K562 (cell line): ENCODE measurements at regions not wholly inside any gene's neighbourhood (a gene's known extent, or its start where the extent isn't known, plus 50 kb on each side); places are given as distances from the start of the nearest gene placed in this dataset.

Source experiments
- ATAC-seq: fragments of 200-7000 bp; cut with Tn5 transposase; 3 replicates; pipeline ENCODE4 v1.9.1; 2020; ENCODE audit warnings: moderate library complexity
- BruUV-seq: library from RNA; stranded (reverse); fragments of 400-500 nt; replicated peaks from 2 replicates; lab custom pipeline; 2021; lab: Mats Ljungman, UMichigan
- CTCF ChIA-PET: fragments of 300-600 bp; formaldehyde crosslinking; extraction: SDS; loops from one replicate; lab custom pipeline; 2021; ENCODE audit warnings: low intra/inter-chr PET ratio; lab: Yijun Ruan, JAX
- POLR2A ChIA-PET: fragments of 300-600, 350-650 bp; sonication (Branson Sonifier 250); formaldehyde crosslinking; extraction: SDS; loops from one replicate; lab custom pipeline; 2021; ENCODE audit warnings: antibody characterized with exemption, inconsistent platforms; lab: Yijun Ruan, JAX
- DNase-seq, 4 experiments: peaks; one replicate each; pipeline versions ENCODE4 v3.0.0 to v3.0.0-alpha.2; 2011 to 2018; ENCODE audit warnings: low spot score in 3 of 4, mixed read lengths in 3 of 4; ENCODE audit errors: extremely low read depth in 1 of 4
- FAIRE-seq: peaks from 2 replicates; lab custom pipeline; 2011; peaks lifted over from hg19 to GRCh38; lab: Jason Lieb, UNC
- H2AFZ ChIP-seq: 2 replicates; pipeline ENCODE4 v1.6.0; 2011; ENCODE audit warnings: low read depth, low read length, control low read depth, inconsistent platforms
- H3K27ac ChIP-seq: fragments of 200-600 bp; 3 replicates; pipeline ENCODE4 v1.8.0; 2011; ENCODE audit warnings: low read depth, mild to moderate bottlenecking, control low read depth, inconsistent platforms, low read length, moderate library complexity, mixed read lengths; ENCODE audit errors: extremely low read depth
- H3K27me3 ChIP-seq, 2 experiments: fragments of 300-600 bp in 1 of 2; 2 replicates in 1 of 2; 3 replicates in 1 of 2; pipeline versions ENCODE4 v1.6.0 to v1.8.0; 2011; ENCODE audit warnings: inconsistent platforms in 2 of 2, low read length in 2 of 2, mild to moderate bottlenecking in 1 of 2, mixed read lengths in 1 of 2, moderate library complexity in 1 of 2; ENCODE audit not compliant: control insufficient read depth in 2 of 2, insufficient read depth in 2 of 2
- H3K36me3 ChIP-seq: fragments of 300-600 bp; 3 replicates; pipeline ENCODE4 v1.8.0; 2011; ENCODE audit warnings: mild to moderate bottlenecking, low read length, inconsistent platforms; ENCODE audit not compliant: control insufficient read depth, insufficient read depth
- H3K4me1 ChIP-seq, 2 experiments: fragments of 200-600 bp in 1 of 2; replicated peaks in 1 of 2; 2 replicates in 1 of 2; 3 replicates in 1 of 2; pipeline versions ENCODE4 v1.5.1 to v1.8.0; 2011; ENCODE audit warnings: inconsistent platforms in 2 of 2, low read length in 2 of 2, mild to moderate bottlenecking in 1 of 2, mixed read lengths in 1 of 2, moderate library complexity in 1 of 2; ENCODE audit not compliant: control insufficient read depth in 2 of 2, insufficient read depth in 2 of 2
- H3K4me2 ChIP-seq: 2 replicates; pipeline ENCODE4 v1.6.1; 2011; ENCODE audit warnings: low read length, control low read depth, inconsistent platforms, mixed read lengths; ENCODE audit not compliant: insufficient read depth
- H3K4me3 ChIP-seq: fragments of 200-600 bp; sonication (generic), shearing (Covaris generic); 2 replicates; pipeline ENCODE4 v1.5.1; 2016; ENCODE audit warnings: control low read depth, inconsistent platforms
- H3K79me2 ChIP-seq: fragments of 200-600 bp; 3 replicates; pipeline ENCODE4 v1.8.0; 2011; ENCODE audit warnings: low read length, inconsistent platforms; ENCODE audit not compliant: control insufficient read depth, insufficient read depth
- H3K9ac ChIP-seq, 2 experiments: 2 replicates each; pipeline versions ENCODE4 v1.6.0 to v1.6.1; 2011; ENCODE audit warnings: low read depth in 2 of 2, low read length in 2 of 2, control low read depth in 1 of 2, inconsistent platforms in 1 of 2, mild to moderate bottlenecking in 1 of 2, mixed read lengths in 1 of 2; ENCODE audit not compliant: insufficient read depth in 1 of 2
- H3K9me1 ChIP-seq: one replicate; pipeline ENCODE4 v1.6.0; 2011; ENCODE audit warnings: inconsistent platforms, mild to moderate bottlenecking, low read length, moderate library complexity; ENCODE audit not compliant: control insufficient read depth, insufficient read depth
- H3K9me3 ChIP-seq: replicated peaks from 2 replicates; pipeline ENCODE4 v1.5.1; 2011; ENCODE audit warnings: low read depth, low read length, inconsistent platforms; ENCODE audit not compliant: control insufficient read depth, insufficient read depth
- H4K20me1 ChIP-seq: replicated peaks from 2 replicates; pipeline ENCODE4 v1.6.1; 2011; ENCODE audit warnings: low read length, inconsistent platforms, mixed read lengths; ENCODE audit not compliant: control insufficient read depth, insufficient read depth
- KLF13 ChIP-seq: fragments of 450-650 bp; IDR thresholded peaks from 2 replicates; pipeline ENCODE4 v1.6.1; 2016; ENCODE audit warnings: missing genetic modification characterization, low read depth, mild to moderate bottlenecking, missing compliant biosample characterization, moderate library complexity, borderline replicate concordance
- RBM25 ChIP-seq: fragments of 200-400 bp; formaldehyde crosslinking; IDR thresholded peaks from 2 replicates; pipeline ENCODE4 v1.6.1; 2018; ENCODE audit warnings: low read length, low read depth, moderate library complexity; ENCODE audit not compliant: severe bottlenecking
- ZNF232 ChIP-seq: sonication (generic); formaldehyde crosslinking; IDR thresholded peaks from 2 replicates; pipeline ENCODE4 v1.8.0; 2022; ENCODE audit warnings: mild to moderate bottlenecking, missing genetic modification reagents
- ZNF239 ChIP-seq: fragments of 250-450 bp; sonication (Bioruptor Pico); IDR thresholded peaks from 2 replicates; pipeline ENCODE4 v1.4.0; 2020; ENCODE audit warnings: mild to moderate bottlenecking
- WGBS: fragments of 100-300 bp; shearing (Covaris generic); methylation state at CpG from one replicate; pipeline ENCODE4 v1.1.6; 2016; ENCODE audit warnings: low coverage, mixed read lengths; ENCODE audit not compliant: insufficient coverage; ENCODE audit errors: missing lambda C conversion rate; 5-methylcytosine and 5-hydroxymethylcytosine counted together
- in situ Hi-C: fragments of 300-500 bp; cut with MboI; formaldehyde crosslinking; loops from 4 replicates; pipeline ENCODE4 v1.15.0; 2018; ENCODE audit warnings: inconsistent platforms, mixed read lengths
- intact Hi-C: fragments of 100-400 bp; cut with micrococcal nuclease; formaldehyde crosslinking; loops from 2 replicates; pipeline ENCODE4 v1.14.2; 2022

DNA sequence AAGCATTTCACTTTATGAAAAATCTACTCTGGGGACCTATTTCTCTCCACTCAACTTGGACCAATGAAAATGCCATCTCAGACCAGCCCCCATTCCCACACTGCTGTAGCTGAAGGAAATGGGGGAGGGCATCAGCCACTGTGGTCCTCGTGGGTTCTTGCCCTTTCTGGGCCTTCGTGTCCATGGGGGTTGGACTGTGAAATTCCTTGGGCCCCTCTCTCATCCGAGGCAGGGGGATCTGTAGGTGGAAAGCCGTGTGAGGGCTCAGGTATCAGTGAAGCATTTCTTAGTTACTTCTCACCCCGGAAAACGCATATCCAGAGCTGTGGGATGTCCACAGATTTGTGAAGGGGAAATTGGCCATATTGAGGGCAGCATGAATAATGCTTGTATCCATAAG is 147.9 kb downstream of the CDC5L start:
- POLR2A ChIA-PET: interaction anchor here (0.6 to 1.0 kb wide), 2 partner anchors 12 to 118 kb away, joined by 3 read pairs; no protein-coding TSS in a partner anchor

DNA sequence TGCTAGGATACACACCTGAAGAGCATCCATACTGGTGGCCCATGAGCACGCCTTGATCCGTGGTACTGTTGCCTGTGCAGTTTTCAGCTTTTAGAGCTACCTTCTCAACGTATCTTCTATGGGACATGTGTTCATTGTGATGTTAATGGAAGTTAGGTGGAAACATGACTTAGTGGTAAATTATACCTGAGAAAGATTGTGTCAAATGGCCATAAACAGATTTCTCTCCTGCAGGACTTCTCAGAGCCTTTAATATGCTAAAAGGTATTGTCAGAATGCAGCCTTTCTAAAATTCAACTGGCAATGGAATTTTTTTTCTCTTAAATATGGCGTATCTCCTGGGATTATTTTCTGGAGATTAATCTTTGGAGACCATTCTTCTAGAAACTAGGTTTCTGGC is 148.5 kb downstream of the CDC5L start:
- H3K4me1 ChIP-seq: no peaks in the 10 kb centered on the region
- no peak overlapping the region for H3K9ac ChIP-seq
- peak; percentile 57 for TF ChIP-seq RBM25
- no peak for TF ChIP-seq KLF13 (tag)
- peak; percentile 92 for TF ChIP-seq ZNF239 (CRISPR knock-in tag)
- CTCF ChIA-PET: no interaction called here
- no peak overlapping the region for H3K27ac ChIP-seq
- H3K27me3 ChIP-seq: peaks cover 12 to 42% of the 10 kb centered on the region in 2 experiments; a peak in 3 of 5 replicates
- H2AFZ ChIP-seq: no peak overlapping the region
- H3K36me3 ChIP-seq: no peaks in the 10 kb centered on the region
- H3K4me2 ChIP-seq: no peak overlapping the region
- no peak for FAIRE-seq
- BruUV-seq: no TSS peak
- no peak for DNase-seq
- POLR2A ChIA-PET: no interaction called here
- no peaks in the 10 kb centered on the region for H3K79me2 ChIP-seq
- intact Hi-C loops: no loop called here
- 1% methylated on average over 4 of the region's 4 CpGs for WGBS
- no peaks in the 10 kb centered on the region for H3K9me1 ChIP-seq
- no peaks in the 10 kb centered on the region for H3K9me3 ChIP-seq
- H4K20me1 ChIP-seq: peaks cover 6% of the 10 kb centered on the region; the same call in 1 of the 2 replicates
- no peak for ATAC-seq
- H3K4me3 ChIP-seq: no peak overlapping the region
- in situ Hi-C loops: no loop called here

More for the DNA sequence above, 147.9 kb downstream of the CDC5L start:
- TF ChIP-seq ZNF232 (CRISPR knock-in tag): no peak
- Histone ChIP-seq H3K9ac (no peak overlapping the region), H3K9me1 (no peaks in the 10 kb centered on the region), H3K4me3 (no peak overlapping the region), H3K4me1 (no peaks in the 10 kb centered on the region), H3K27ac (no peak overlapping the region), H3K4me2 (no peak overlapping the region), H3K9me3 (no peaks in the 10 kb centered on the region), H2AFZ (no peak overlapping the region), H3K27me3 (peaks cover 17 to 44% of the 10 kb centered on the region in 2 experiments; a peak in 3 of 5 replicates), H3K79me2 (no peaks in the 10 kb centered on the region), H4K20me1 (peaks cover 11% of the 10 kb centered on the region; the same call in 1 of the 2 replicates), H3K36me3 (no peaks in the 10 kb centered on the region)
- no peak for DNase-seq
- ATAC-seq: no peak
- CTCF ChIA-PET: no interaction called here
- intact Hi-C loops: no loop called here
- in situ Hi-C loops: no loop called here
- BruUV-seq: no TSS peak
- FAIRE-seq: no peak
- WGBS: 1% methylated on average over 6 of the region's 6 CpGs
